ENCODE measurements at regions not wholly inside any gene's neighbourhood (a gene's known extent, or its start where the extent isn't known, plus 50 kb on each side); places are given as distances from the start of the nearest gene placed in this dataset.
"Not testable (repeated sequence)": the region's sequence is repeated elsewhere in the genome, so short reads cannot be mapped to it uniquely, and the experiment has no call there.

DNA sequence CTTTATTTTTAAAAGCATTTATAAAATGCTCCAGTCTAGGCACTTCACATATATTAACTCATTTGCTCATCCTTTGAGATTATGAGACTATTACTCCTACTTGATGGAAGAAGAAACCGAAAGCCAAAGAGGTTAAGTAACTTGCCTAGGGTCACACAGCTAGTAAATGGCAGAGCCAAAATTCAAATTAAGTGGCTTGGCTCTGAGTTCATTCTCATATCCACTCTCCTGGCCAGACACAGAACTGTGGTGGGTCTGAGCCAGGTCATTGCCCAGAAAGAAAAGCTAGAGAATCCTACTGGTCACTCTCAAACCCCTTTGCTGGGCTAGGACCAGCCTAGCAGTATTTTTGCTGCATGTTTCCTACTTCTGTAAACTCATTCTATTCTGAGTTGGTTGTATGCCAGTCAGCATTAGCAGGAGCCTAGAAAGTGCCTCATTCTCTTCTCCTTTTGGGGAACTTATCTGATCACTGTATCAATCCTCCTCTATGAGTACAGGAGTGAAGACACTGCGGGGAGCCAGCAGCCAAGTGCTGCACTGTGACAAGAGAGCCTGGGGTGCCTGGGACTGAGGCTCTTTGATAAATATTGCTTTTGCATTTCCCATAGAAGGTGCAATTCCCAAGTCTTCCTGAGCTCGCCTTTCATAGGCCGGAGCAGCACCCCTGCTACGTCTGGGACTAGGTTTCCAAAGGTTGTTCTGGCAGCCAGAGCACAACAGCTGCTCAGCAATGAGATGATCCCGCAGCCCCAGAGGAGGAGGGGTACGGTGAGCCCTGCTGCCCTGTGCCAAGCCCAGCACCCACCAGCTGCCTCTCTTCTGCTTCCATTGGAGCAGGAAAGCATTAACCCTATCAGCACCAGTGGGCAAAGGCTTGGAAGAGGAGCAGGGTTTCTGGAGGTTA is 728.3 kb downstream of the MAFB start:
- no peaks in the 10 kb centered on the region for H3K9me3 Mint-ChIP-seq
- DNase-seq, result no peak

GRCh38 chr20:39957911-39958310 is 731.1 kb downstream of the MAFB start:
- H3K27ac Mint-ChIP-seq; H3K9me3 Mint-ChIP-seq; DNase-seq; H3K4me1 Mint-ChIP-seq (ENCODE audit: low read depth); H3K4me3 Mint-ChIP-seq; H3K36me3 Mint-ChIP-seq (ENCODE audit: low read depth); H3K27me3 Mint-ChIP-seq: not testable (repeated sequence)

More for the DNA sequence above, 728.3 kb downstream of the MAFB start:
- Mint-ChIP-seq H3K4me1 (ENCODE audit: low read depth) (no peaks in the 10 kb centered on the region), H3K27me3 (no peaks in the 10 kb centered on the region), H3K4me3 (no peak overlapping the region), H3K36me3 (ENCODE audit: low read depth) (no peaks in the 10 kb centered on the region), H3K27ac (no peak overlapping the region)

DNA sequence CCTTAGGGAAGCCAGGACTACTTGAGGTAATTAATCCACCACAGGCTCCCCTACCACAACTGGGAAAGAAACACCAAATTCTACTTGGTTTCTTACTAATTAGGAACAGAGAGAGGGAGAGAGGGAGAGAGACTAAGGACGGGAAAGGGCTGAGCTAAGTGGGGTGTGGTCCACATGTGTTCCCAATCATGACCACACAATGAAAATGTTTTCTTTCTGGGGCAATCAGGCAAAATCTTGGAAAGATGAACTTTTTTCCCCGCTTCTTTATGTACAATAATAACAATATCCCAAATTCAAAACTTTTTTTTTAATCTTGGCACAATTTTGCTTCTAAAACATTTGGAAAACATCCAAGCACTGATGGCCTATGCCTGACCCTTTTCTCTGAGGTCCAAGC is 734.4 kb downstream of the MAFB start:
- DNase-seq, result no peak
- no peak overlapping the region for H3K4me3 Mint-ChIP-seq
- H3K27me3 Mint-ChIP-seq, result no peaks in the 10 kb centered on the region
- no peak overlapping the region for H3K27ac Mint-ChIP-seq
- no peaks in the 10 kb centered on the region for H3K4me1 Mint-ChIP-seq (ENCODE audit: low read depth)
- peaks cover 3% of the 10 kb centered on the region for H3K9me3 Mint-ChIP-seq
- no peaks in the 10 kb centered on the region for H3K36me3 Mint-ChIP-seq (ENCODE audit: low read depth)

- DNase-seq, result no peak
- Mint-ChIP-seq H3K4me3 (no peak overlapping the region), H3K27ac (no peak overlapping the region), H3K4me1 (ENCODE audit: low read depth) (no peaks in the 10 kb centered on the region), H3K9me3 (peaks cover 2% of the 10 kb centered on the region), H3K36me3 (ENCODE audit: low read depth) (no peaks in the 10 kb centered on the region), H3K27me3 (no peaks in the 10 kb centered on the region)
Observed at GRCh38 chr20:39946931-39947330, 742.1 kb downstream of the MAFB start.

DNA sequence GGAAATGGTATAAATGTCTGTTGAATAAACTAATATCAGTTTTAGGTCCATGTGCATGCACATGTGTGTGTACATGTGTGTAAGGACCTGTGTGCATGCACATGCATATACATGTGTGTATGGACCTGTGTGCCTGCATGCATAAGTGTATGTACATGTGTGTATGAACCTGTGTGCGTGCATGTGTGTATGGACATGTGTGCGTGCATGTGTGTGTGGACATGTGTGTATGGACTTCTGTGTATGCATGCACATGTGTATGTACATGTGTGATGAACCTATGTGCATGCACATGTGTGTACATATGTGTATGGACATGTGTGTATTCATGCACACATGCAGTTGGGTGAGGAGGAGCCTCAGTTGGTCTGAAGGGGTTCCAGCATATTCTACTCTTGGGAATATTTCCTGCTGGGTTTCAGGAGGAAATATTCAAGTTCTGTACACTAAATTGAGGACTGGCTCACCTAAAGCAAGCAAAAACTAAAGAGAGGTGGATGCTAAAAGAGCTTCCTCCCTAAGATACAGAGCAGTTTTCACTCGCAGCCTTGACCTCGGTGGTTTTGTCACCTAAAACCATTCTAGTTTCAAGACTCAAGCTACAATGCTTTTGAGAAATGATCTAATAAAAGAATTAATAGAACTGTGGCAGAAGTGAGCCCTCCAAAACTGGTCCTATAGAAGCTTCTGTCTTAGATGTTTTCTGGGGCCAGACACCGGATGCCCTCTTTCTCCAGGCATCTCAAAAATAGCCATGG is 742.8 kb downstream of the MAFB start:
- H3K27me3 Mint-ChIP-seq, result no peaks in the 10 kb centered on the region
- H3K4me3 Mint-ChIP-seq, result no peak overlapping the region
- H3K9me3 Mint-ChIP-seq, result peaks cover 2% of the 10 kb centered on the region
- H3K36me3 Mint-ChIP-seq (ENCODE audit: low read depth), result no peaks in the 10 kb centered on the region
- H3K27ac Mint-ChIP-seq, result no peak overlapping the region
- no peak for DNase-seq
- H3K4me1 Mint-ChIP-seq (ENCODE audit: low read depth), result no peaks in the 10 kb centered on the region

DNA sequence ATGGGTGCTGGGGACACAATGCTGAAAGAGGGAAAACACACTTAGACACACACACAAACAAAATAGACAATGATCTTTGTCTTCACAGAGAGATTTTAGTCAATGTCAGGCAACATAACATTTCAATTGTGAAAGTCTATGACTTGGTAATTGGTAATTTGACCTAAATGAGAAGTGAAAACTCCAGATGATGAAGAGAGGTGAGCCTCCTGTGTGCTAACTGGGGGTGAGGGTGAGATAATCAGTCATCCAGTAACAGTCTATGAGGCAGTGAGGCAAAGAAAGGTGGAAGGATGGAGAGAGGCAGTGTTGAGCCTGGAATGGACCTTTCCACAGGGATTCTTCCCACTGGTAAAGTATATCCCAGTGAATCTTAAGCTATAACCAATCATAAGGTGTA is 744.2 kb downstream of the MAFB start:
- H3K27me3 Mint-ChIP-seq, result no peaks in the 10 kb centered on the region
- no peak overlapping the region for H3K27ac Mint-ChIP-seq

GRCh38 chr20:39943336-39943735 is 745.7 kb downstream of the MAFB start:
- no peak for DNase-seq
- H3K27me3 Mint-ChIP-seq, result no peaks in the 10 kb centered on the region
- H3K36me3 Mint-ChIP-seq (ENCODE audit: low read depth), result no peaks in the 10 kb centered on the region
- H3K4me1 Mint-ChIP-seq (ENCODE audit: low read depth), result no peaks in the 10 kb centered on the region
- no peak overlapping the region for H3K4me3 Mint-ChIP-seq
- H3K9me3 Mint-ChIP-seq, result peaks cover 2% of the 10 kb centered on the region
- no peak overlapping the region for H3K27ac Mint-ChIP-seq

More for the DNA sequence above, 744.2 kb downstream of the MAFB start:
- Mint-ChIP-seq H3K36me3 (ENCODE audit: low read depth) (no peaks in the 10 kb centered on the region), H3K4me1 (ENCODE audit: low read depth) (no peaks in the 10 kb centered on the region), H3K4me3 (no peak overlapping the region), H3K9me3 (peaks cover 2% of the 10 kb centered on the region)
- DNase-seq, result no peak

DNA sequence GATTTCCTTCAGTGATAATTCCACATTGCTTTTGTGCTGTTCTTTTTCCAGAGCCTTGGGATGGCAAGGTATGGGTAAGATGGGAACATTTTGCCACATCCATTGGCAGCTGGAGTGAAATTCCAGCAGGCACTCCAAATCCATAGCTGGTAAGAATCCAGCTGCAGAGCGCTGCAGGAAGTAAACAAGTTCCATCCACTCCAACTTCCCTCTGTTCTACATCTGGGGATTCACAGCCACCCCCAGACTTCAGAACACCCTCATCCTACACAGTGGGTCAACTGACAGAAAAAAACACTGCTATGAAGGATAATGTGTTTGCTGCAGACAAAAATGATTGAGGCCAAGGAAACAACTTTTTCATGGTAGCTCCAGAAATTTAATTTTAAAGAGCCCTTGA is 747.8 kb downstream of the MAFB start:
- Mint-ChIP-seq H3K36me3 (ENCODE audit: low read depth) (no peaks in the 10 kb centered on the region), H3K27ac (no peak overlapping the region), H3K4me1 (ENCODE audit: low read depth) (no peaks in the 10 kb centered on the region), H3K27me3 (no peaks in the 10 kb centered on the region), H3K4me3 (no peak overlapping the region), H3K9me3 (peaks cover 2% of the 10 kb centered on the region)
- no peak for DNase-seq

DNA sequence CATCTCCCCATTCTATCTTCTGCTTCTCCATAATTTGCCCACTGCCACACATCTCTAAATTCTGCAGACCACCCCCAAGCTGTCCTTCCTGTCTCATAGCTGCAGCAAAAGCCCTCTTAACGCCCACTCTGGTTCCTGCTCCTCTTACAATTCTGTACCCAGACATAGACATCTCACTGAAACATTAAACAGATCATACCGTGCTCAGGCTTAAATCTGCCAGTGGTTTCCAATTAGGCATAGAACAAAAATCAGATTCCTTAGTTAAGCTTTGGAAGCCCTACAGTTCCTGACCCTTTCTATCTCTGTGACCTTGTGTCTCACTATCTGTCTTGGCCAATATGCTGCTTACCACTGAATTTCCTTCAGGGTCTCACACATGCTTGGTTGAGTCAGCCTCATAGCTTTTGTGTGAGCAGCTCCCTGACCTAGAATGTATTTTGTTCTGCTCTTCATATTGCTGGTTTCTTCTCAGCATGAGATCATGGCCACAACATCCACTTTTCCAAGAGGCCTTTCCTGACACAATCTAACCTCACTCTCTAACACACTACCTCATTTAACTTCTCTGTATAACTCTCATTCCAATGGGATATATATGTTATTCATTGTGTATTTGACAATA is 749.7 kb downstream of the MAFB start:
- Mint-ChIP-seq H3K27ac (no peak overlapping the region), H3K36me3 (ENCODE audit: low read depth) (no peaks in the 10 kb centered on the region), H3K4me1 (ENCODE audit: low read depth) (no peaks in the 10 kb centered on the region), H3K4me3 (no peak overlapping the region), H3K9me3 (peaks cover 2% of the 10 kb centered on the region), H3K27me3 (no peaks in the 10 kb centered on the region)
- no peak for DNase-seq

DNA sequence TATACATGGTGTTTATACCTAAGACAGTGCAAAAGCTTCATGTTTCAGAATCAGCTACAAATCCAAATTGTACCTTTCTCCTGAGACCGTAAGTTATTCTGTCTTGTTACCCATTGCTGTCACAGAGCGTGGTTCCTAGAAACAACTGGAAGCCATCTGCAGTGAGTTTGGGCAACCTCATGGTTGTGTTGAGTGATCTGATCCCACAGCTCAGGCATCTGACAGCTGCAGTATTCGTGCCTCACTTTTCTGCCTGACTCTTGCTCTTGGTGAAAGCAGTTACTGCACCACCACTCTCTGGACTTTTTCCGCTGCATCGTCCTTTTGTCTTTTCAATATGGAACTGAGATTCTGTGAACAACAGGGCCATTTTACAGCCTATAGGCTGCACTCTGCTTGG is 752.6 kb downstream of the MAFB start:
- Mint-ChIP-seq H3K4me3 (no peak overlapping the region), H3K27me3 (no peaks in the 10 kb centered on the region), H3K4me1 (ENCODE audit: low read depth) (no peaks in the 10 kb centered on the region), H3K9me3 (no peaks in the 10 kb centered on the region), H3K36me3 (ENCODE audit: low read depth) (no peaks in the 10 kb centered on the region), H3K27ac (no peak overlapping the region)
- DNase-seq, result no peak

DNA sequence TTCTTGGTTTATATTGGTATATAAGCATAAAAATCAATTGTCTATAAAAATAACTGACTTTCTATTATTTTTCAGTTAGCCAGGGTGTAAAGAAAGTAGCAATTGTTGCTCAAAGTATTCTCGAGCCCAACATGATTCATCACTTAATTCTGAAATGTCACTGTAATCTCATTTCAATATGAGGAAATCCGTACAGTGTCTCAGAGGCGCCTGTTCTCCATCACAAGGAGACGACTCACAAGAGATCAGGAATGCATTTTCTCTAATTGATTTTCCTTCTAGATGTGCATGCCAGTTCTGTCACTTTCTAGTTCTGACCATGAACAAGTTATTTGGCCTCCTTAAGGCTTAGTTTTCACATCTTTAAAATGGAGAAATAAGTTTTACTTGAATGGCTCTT is 753.1 kb downstream of the MAFB start:
- H3K36me3 Mint-ChIP-seq (ENCODE audit: low read depth), result no peaks in the 10 kb centered on the region
- H3K27ac Mint-ChIP-seq, result no peak overlapping the region
- H3K4me3 Mint-ChIP-seq, result no peak overlapping the region
- no peak for DNase-seq
- H3K9me3 Mint-ChIP-seq, result no peaks in the 10 kb centered on the region
- H3K27me3 Mint-ChIP-seq, result no peaks in the 10 kb centered on the region
- no peaks in the 10 kb centered on the region for H3K4me1 Mint-ChIP-seq (ENCODE audit: low read depth)

DNA sequence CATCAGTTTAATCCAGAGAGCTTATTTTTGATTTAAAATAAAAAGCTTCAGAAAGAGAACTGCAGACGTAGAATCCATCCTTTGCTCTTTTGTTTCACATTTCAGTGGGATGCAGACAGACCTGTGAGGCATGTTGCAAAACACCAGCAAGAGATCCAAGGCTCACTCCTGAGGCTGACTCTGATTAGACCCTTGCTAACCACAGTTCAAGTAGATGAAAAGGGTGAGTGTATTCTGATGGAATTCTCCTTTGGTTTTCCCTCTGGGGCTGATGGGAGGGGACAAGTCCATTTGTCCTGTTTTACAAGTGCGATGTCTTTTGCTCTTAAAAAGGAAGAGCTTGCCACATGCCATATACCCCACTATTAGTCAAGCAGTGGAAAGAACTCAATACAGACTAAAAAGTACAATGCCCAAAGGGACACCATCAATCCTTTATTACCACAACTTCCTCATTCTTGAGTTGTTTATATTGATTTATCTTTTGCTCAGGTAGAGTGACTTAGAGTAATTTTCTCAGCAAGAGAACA is 772.7 kb downstream of the MAFB start:
- H3K36me3 Mint-ChIP-seq (ENCODE audit: low read depth), result no peaks in the 10 kb centered on the region
- no peak overlapping the region for H3K27ac Mint-ChIP-seq
- DNase-seq, result no peak
- H3K4me3 Mint-ChIP-seq, result no peak overlapping the region
- no peaks in the 10 kb centered on the region for H3K4me1 Mint-ChIP-seq (ENCODE audit: low read depth)
- H3K27me3 Mint-ChIP-seq, result peaks cover 5% of the 10 kb centered on the region
- peaks cover 4% of the 10 kb centered on the region for H3K9me3 Mint-ChIP-seq

GRCh38 chr20:39913274-39913673 is 775.8 kb downstream of the MAFB start:
- no peaks in the 10 kb centered on the region for H3K9me3 Mint-ChIP-seq
- no peak for DNase-seq
- no peak overlapping the region for H3K4me3 Mint-ChIP-seq
- no peaks in the 10 kb centered on the region for H3K27me3 Mint-ChIP-seq
- H3K36me3 Mint-ChIP-seq (ENCODE audit: low read depth), result no peaks in the 10 kb centered on the region
- no peaks in the 10 kb centered on the region for H3K4me1 Mint-ChIP-seq (ENCODE audit: low read depth)
- H3K27ac Mint-ChIP-seq, result no peak overlapping the region

DNA sequence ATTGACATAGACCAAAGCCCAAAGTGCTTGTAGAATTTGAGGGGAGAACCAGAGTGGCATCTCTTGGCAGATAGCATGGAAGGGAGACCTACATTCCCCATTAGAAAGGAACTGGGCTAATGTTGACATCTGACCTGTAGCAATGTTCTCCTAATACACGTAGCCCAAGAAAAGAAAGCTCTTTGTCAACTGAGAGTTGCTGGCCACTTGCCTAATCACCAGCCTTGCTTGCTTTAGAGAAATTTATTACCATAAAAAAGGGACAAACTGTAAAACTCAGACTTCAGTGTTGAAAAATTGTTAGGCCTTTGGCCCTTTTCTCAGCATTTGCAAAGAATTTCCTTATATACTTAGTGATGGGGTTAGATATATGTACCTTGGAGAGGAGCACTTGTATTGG is 777.5 kb downstream of the MAFB start:
- H3K36me3 Mint-ChIP-seq (ENCODE audit: low read depth), result no peaks in the 10 kb centered on the region
- no peaks in the 10 kb centered on the region for H3K4me1 Mint-ChIP-seq (ENCODE audit: low read depth)
- H3K9me3 Mint-ChIP-seq, result no peaks in the 10 kb centered on the region
- no peaks in the 10 kb centered on the region for H3K27me3 Mint-ChIP-seq
- DNase-seq, result no peak
- H3K4me3 Mint-ChIP-seq, result no peak overlapping the region
- no peak overlapping the region for H3K27ac Mint-ChIP-seq
